ENCODE measurements at regions not wholly inside any gene's neighbourhood (a gene's known extent, or its start where the extent isn't known, plus 50 kb on each side); places are given as distances from the start of the nearest gene placed in this dataset.

GRCh38 chr11:80365980-80366379 lies 925.1 kb upstream of the TENM4 start:
- DNase-seq (ENCODE audit: low read depth): no peak
- no peak overlapping the region for H3K4me3 ChIP-seq (ENCODE audit: low read length)
- TF ChIP-seq CTCF (conservative IDR thresholded peaks at IDR 0.05; ENCODE audit: low read length): no peak

- H3K4me3 ChIP-seq (ENCODE audit: low read length): no peak overlapping the region
- TF ChIP-seq CTCF (conservative IDR thresholded peaks at IDR 0.05; ENCODE audit: low read length): no peak
- DNase-seq (ENCODE audit: low read depth): no peak
Observed at GRCh38 chr11:80365076-80365725, 924.4 kb upstream of the TENM4 start.

GRCh38 chr11:80362563-80363340 lies 921.9 kb upstream of the TENM4 start:
- H3K4me3 ChIP-seq (ENCODE audit: low read length): no peak overlapping the region
- DNase-seq (ENCODE audit: low read depth): no peak
- TF ChIP-seq CTCF (conservative IDR thresholded peaks at IDR 0.05; ENCODE audit: low read length): no peak

GRCh38 chr11:80355251-80355650 lies 914.4 kb upstream of the TENM4 start:
- no peak for TF ChIP-seq CTCF (conservative IDR thresholded peaks at IDR 0.05; ENCODE audit: low read length)
- H3K4me3 ChIP-seq (ENCODE audit: low read length): no peak overlapping the region
- no peak for DNase-seq (ENCODE audit: low read depth)

- no peak overlapping the region for H3K4me3 ChIP-seq (ENCODE audit: low read length)
- DNase-seq (ENCODE audit: low read depth): no peak
- TF ChIP-seq CTCF (conservative IDR thresholded peaks at IDR 0.05; ENCODE audit: low read length): no peak
Observed at GRCh38 chr11:80350541-80350940, 909.7 kb upstream of the TENM4 start.

- H3K4me3 ChIP-seq (ENCODE audit: low read length): no peak overlapping the region
- no peak for TF ChIP-seq CTCF (conservative IDR thresholded peaks at IDR 0.05; ENCODE audit: low read length)
- no peak for DNase-seq (ENCODE audit: low read depth)
Observed at GRCh38 chr11:80349997-80350396, 909.2 kb upstream of the TENM4 start.
